ENCODE measurements at regions not wholly inside any gene's neighbourhood (a gene's known extent, or its start where the extent isn't known, plus 50 kb on each side); places are given as distances from the start of the nearest gene placed in this dataset.

- Histone ChIP-seq H2AFZ (ENCODE audit: control insufficient read depth, low read length) (no peak overlapping the region), H3K9ac (ENCODE audit: control insufficient read depth, extremely low read depth, insufficient read depth, low read length) (no peak overlapping the region), H3K4me1 (ENCODE audit: control insufficient read depth, extremely low read depth, insufficient read depth, low read length) (no peaks in the 10 kb centered on the region), H4K20me1 (ENCODE audit: control insufficient read depth, extremely low read depth, insufficient read depth, low read length) (no peaks in the 10 kb centered on the region), H3K36me3 (ENCODE audit: control insufficient read depth in 2 of 2, extremely low read depth in 1 of 2, insufficient read depth in 2 of 2, low read length in 2 of 2) (no peaks in the 10 kb centered on the region), H3K4me3 (ENCODE audit: control insufficient read depth in 2 of 3, extremely low read depth in 1 of 3, insufficient read depth in 2 of 3, low read depth in 1 of 3, low read length in 3 of 3) (no peak overlapping the region), H3K9me3 (ENCODE audit: control insufficient read depth, low read depth, low read length) (no peaks in the 10 kb centered on the region), H3K4me2 (ENCODE audit: control insufficient read depth, extremely low read depth, insufficient read depth, low read depth, low read length) (no peak overlapping the region), H3K9me1 (ENCODE audit: control insufficient read depth, extremely low read depth, insufficient read depth, low read length) (no peaks in the 10 kb centered on the region), H3K79me2 (ENCODE audit: control insufficient read depth, insufficient read depth, low read length) (no peaks in the 10 kb centered on the region), H3K27ac (ENCODE audit: control insufficient read depth, insufficient read depth, low read length) (no peak overlapping the region), H3K27me3 (ENCODE audit: control insufficient read depth, extremely low read depth, insufficient read depth, low read length) (no peaks in the 10 kb centered on the region)
- dilution Hi-C loops (cut with MboI; ENCODE audit: extremely low pct_ligation_motif_present, low sequenced_read_pairs): no loop called here
- FAIRE-seq (no peak), DNase-seq (ENCODE audit: low read depth, low spot score) (no peak)
- TF ChIP-seq EZH2 (IDR thresholded peaks at IDR 0.05; ENCODE audit: low read length) (no peak), CTCF (optimal IDR thresholded peaks at IDR 0.05 in 1 of 3, IDR thresholded peaks at IDR 0.05 in 1 of 3, conservative IDR thresholded peaks at IDR 0.05 in 1 of 3; ENCODE audit: extremely low read depth in 1 of 3, insufficient read depth in 2 of 3, low read length in 3 of 3) (no peak)
Observed at GRCh38 chr22:40118979-40119378, 58.7 kb upstream of the TNRC6B start.

- Histone ChIP-seq H4K20me1 (ENCODE audit: control insufficient read depth, extremely low read depth, insufficient read depth, low read length) (no peaks in the 10 kb centered on the region), H3K27ac (ENCODE audit: control insufficient read depth, insufficient read depth, low read length) (no peak overlapping the region), H3K9me3 (ENCODE audit: control insufficient read depth, low read depth, low read length) (no peaks in the 10 kb centered on the region), H2AFZ (ENCODE audit: control insufficient read depth, low read length) (no peak overlapping the region), H3K79me2 (ENCODE audit: control insufficient read depth, insufficient read depth, low read length) (no peaks in the 10 kb centered on the region), H3K36me3 (ENCODE audit: control insufficient read depth in 2 of 2, extremely low read depth in 1 of 2, insufficient read depth in 2 of 2, low read length in 2 of 2) (no peaks in the 10 kb centered on the region), H3K4me3 (ENCODE audit: control insufficient read depth in 2 of 3, extremely low read depth in 1 of 3, insufficient read depth in 2 of 3, low read depth in 1 of 3, low read length in 3 of 3) (no peak overlapping the region), H3K9ac (ENCODE audit: control insufficient read depth, extremely low read depth, insufficient read depth, low read length) (no peak overlapping the region), H3K4me1 (ENCODE audit: control insufficient read depth, extremely low read depth, insufficient read depth, low read length) (no peaks in the 10 kb centered on the region), H3K9me1 (ENCODE audit: control insufficient read depth, extremely low read depth, insufficient read depth, low read length) (no peaks in the 10 kb centered on the region), H3K27me3 (ENCODE audit: control insufficient read depth, extremely low read depth, insufficient read depth, low read length) (no peaks in the 10 kb centered on the region), H3K4me2 (ENCODE audit: control insufficient read depth, extremely low read depth, insufficient read depth, low read depth, low read length) (no peak overlapping the region)
- dilution Hi-C loops (cut with MboI; ENCODE audit: extremely low pct_ligation_motif_present, low sequenced_read_pairs): no loop called here
- TF ChIP-seq CTCF (optimal IDR thresholded peaks at IDR 0.05 in 1 of 3, IDR thresholded peaks at IDR 0.05 in 1 of 3, conservative IDR thresholded peaks at IDR 0.05 in 1 of 3; ENCODE audit: extremely low read depth in 1 of 3, insufficient read depth in 2 of 3, low read length in 3 of 3) (no peak), EZH2 (IDR thresholded peaks at IDR 0.05; ENCODE audit: low read length) (no peak)
- DNase-seq (ENCODE audit: low read depth, low spot score) (no peak), FAIRE-seq (no peak)
Observed at GRCh38 chr22:40120848-40121247, 56.9 kb upstream of the TNRC6B start.

All from keratinocyte (primary cell).